ENCODE measurements at regions not wholly inside any gene's neighbourhood (a gene's known extent, or its start where the extent isn't known, plus 50 kb on each side); places are given as distances from the start of the nearest gene placed in this dataset.
"Not testable (repeated sequence)": the region's sequence is repeated elsewhere in the genome, so short reads cannot be mapped to it uniquely, and the experiment has no call there.

DNA sequence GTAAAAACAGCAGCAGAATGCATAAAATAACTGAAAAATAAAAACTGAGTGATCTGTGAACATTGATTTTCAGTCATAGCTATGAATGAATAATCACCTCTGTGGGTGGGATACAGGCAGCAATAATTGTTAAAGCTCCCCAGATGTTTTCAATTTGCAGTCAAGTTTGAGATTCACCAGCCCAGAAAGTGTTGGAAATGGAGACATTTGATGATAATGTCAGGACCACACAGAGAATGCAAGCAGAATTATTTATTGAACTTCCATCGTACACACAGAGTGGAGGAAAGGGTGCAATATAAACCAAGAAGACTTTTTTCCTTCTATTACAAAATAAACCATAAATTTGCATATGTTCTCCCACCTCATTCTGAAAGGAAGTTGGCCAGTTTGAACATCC lies 601.7 kb downstream of the ANKRD7 start:
- no peak for DNase-seq

DNA sequence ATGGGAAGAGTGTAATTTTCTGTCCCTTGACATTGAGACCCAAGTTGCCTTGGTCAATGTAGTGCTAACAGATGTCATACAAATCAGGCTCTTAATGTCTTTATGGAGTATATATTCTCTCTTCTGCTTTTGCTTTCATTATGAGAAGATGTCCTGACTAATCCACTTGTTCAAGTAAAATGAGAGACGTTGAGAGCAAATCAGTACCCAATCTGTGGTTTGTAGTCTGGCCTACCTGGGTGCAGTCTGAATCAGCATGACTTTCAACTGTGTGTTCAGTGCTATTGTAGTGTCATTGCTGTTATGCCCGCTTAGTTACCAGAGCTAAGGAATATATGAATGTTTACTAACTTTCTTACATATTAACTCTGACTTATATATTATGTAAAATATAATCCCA lies 612.4 kb downstream of the ANKRD7 start:
- no peak for DNase-seq

DNA sequence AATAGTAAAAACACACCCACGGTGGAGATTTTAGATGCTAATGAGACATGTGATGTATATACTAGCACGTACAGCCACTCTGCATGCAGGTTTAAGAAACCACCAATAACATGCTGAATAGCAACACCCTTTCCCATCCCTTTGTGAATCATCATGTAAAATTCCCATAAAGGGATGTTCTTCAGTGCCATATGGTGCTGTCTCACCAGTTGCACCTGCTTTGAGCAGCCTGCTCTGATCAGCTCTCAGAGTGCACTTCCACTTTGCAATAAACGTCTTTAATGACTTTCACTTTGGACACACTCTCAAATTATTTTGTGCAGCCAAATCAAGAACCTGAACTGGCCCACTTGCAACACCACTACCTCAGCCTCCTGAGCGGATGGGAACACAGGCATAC lies 615.0 kb downstream of the ANKRD7 start:
- no peak for DNase-seq

DNA sequence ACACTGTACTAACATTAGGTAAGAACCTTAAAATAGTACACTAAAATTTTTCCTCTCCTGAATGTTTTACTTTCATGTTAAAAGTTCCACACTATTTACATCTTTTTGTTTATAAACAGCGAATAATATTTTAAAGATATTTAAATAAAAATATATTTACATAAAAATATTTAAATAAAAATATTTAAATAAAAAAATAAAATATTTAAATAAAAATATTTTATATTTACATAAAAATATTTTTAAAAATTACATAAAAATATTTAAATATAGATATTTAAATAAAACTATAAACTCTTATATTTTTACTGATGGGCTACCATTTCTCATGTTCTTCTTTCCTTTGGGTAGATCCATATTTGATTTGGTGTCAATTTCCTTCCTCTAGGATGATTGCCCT lies 619.0 kb downstream of the ANKRD7 start:
- no peak for DNase-seq

DNA sequence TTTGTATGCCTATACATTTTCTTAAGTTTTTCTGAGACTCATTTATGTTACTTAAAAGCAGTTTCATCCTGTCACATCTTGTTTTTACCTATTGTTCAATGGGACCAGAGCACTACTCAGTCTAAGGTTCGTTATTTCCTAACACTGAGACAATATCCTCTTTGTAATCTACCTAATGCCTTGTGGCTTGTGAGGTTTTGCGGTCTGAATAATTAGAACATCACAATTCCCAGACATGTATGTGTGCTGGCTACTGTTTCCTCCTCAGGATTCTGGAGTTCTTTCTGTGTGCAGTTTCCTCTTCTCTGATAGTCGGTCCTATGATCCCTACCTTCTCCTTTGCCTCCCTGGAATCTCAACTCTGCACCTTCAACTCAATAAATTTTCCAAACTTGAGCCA lies 620.2 kb downstream of the ANKRD7 start:
- no peak for DNase-seq

DNA sequence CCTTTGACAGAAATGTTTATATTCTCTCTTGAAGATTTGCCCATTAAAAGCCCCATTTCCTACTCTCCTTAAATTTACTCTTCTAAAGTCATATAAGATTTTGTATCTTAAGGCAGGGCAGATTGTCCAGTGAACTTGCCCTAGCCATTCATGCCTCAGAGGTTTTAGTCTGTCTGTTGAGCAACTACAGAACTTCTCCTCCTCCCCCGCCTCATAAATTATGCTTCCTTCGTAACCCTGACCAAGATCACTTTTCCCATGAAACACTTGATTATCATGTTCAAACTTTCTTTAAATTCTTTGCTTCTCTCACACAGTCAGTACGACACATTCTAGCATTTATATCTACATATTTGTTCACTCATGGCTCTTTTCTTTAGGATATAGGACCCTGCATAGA lies 621.3 kb downstream of the ANKRD7 start:
- no peak for DNase-seq

DNA sequence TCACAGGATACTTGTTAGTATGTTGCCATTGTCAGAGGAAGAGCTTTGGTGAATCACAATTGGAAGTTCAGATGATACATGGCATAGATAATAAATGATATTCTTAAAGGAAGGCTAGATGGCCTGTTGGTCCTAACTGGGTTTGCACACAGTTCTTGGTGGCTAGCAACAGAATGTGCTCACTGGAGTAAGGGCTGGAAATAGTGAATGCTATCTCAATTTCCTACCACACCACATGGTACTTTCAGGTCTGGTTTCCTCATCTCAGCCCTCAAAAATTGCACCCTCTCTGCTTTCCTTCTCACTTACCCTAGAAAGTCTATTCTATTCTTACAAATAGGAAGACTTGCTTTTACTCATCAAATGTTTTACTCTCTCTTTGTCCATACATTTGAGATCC lies 622.5 kb downstream of the ANKRD7 start:
- DNase-seq, result no peak

DNA sequence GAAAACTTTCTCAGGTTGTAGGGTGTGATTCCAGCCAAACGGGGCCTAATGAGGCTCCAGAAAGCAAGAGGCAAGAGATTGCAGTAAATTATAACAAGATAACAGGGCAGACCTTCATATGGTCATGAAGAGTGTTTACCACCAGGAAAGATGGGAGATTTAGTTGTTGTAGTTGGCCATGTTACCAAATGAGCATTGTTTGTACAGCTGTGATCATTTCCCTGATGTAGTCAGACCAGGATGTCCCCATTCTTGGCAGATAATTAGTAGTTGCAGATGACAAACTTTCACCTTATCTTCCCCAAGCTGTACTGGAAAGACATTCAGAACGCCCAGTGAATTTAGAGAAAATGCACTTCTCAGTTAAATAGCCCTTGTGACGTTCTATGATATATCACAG lies 630.8 kb downstream of the ANKRD7 start:
- DNase-seq, result no peak

DNA sequence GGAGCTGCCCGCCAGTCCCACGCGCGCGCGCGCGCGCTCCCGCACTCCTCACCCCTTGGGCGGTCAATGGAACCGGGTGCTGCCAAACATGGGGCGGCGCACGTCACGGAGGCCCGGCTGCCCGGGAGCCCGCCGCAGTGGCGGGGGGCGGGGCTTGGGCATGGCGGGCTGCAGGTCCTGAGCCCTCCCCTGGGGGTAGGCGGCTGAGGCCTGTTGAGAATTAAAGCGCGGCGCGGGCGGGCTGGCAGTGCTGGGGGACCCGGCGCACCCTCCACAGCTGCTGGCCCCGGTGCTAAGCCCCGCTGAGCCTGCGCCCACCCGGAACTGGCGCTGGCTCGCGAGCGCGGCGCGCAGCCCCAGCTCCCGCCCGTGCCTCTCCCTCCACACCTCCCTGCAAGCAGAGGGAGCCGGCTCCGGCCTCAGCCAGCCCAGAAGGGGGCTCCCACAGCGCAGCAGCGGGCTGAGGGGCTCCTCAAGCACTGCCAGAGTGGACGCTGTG lies 634.2 kb downstream of the ANKRD7 start:
- DNase-seq, result no peak

DNA sequence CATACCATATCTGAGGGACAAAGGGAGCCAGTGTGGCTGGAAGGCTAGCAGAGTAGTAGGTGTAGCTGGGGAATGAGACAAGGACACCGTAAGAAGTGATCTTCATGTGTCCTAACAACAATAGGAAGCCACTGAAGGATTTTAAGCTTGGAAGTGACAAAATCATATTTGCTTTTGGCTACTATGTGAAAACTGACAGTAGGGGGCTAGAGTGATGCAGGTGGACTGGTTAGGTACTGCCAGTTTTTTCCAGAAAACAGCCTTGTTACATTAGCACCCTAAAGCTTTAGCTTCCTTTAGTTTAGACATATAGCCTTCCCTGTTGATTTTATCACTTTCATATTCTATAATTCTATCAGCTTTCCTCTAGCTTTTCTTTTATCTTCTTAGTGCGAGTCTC lies 637.1 kb downstream of the ANKRD7 start:
- no peak for DNase-seq

DNA sequence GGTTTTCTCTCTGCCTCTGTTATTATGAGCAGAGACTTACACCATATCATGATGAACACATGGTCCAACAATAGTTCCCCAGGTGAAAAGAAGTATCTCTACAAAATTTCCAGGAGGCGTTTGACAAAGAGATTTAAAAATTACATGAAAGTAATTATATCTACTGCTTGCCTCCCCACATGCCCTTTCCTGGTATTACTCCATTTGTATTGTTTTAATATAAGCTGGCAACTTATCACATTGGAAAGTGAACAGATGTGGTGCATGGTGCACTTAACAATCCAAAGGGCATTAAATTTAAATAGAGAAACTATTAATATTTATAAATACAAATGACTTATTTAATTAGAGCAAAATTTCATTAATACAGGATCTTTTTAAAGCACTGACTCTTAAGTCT lies 638.2 kb downstream of the ANKRD7 start:
- DNase-seq, result no peak

DNA sequence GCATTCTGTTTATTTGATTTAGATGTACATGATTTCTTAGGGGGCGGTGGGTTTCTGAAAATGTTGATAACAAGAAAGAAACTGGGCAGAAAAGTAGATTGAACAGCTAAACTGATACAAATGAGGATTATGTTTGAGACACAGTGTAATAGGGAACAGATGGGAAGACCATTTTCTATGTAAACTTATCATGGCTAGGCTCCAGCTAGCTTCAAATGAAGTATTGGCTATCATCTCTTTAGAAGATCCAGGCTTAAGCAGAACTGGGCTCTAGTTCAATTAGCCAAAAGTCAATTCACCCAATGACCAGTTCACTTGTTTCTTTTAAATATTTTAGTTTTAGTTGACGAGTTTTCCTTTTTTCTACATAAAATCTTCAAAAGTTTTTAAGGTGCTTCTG lies 639.5 kb downstream of the ANKRD7 start:
- no peak for DNase-seq

DNA sequence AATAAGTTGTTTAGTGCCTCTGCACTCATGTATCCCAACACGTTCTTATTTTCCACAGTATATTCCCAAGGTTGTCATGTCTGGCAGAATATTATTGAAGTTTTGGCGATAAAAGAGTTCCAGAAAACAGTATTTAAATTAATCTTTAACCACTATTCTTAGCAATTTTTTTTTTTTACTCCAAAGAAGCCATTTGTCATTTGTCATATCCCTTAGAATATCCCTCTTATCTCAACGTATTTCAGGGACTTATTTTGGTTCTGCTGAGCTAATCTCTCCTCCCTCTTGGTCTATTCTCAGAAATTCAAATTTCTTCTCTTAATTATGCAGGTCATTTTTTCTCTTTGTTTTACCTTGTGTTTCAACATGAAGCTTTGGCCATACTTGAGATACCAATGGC lies 643.4 kb downstream of the ANKRD7 start:
- no peak for DNase-seq

DNA sequence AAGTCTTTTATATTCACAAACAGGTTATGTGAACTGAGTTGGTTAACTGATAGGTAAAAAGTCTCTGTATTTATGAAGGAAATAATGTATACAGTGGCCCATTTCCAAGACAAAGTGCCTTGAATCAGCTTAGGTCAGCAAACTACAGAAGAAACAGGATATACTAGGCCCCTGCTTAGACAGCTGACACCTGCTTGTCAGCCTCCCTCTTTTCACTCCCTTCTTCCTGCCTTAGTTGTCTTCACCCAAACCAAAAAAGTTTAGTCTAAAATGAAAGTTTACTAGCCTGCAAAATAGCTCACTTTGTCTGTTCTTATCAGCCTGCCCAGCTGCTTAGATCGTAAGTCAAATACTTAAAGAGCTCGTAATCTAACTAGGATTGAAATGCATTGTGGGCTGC lies 644.6 kb downstream of the ANKRD7 start:
- DNase-seq, result not testable (repeated sequence)

DNA sequence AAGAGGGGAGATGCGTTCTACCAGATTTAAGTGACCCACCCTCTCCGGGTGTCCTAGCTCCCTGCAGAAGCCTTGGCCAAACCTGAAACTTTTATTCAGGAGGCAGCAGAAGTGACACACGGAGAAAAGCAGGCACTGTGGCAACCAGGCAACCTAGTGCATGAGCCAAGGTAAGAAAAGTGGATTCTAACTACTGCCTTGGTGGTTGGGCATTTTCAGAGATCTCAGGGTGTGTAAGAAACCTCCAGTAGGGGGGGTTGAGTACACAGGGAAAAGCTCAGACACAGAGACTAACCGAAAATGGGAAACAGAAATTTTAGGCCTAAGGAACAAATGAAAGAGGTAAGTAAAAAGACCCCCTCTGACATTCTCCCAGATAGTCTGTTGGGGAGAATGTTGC lies 645.7 kb downstream of the ANKRD7 start:
- DNase-seq, result no peak

DNA sequence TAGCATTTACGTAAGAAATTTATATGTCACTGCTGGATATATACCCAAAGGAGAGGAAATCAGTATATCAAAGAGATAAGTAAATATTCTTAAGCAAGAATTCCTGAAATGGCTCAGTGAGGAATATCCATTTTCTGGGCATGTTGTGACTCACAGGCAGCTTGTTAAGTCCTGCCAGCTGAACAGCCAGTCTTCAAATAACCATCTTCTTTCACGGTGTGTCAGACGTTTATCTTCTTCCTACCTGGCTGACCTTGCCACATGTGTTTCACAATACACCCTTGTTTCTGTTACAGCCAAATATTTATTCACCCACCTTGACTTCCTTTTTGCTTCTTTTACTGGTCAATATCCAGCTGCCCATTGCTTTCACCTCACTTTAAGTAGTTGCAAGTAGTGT lies 648.1 kb downstream of the ANKRD7 start:
- no peak for DNase-seq

DNA sequence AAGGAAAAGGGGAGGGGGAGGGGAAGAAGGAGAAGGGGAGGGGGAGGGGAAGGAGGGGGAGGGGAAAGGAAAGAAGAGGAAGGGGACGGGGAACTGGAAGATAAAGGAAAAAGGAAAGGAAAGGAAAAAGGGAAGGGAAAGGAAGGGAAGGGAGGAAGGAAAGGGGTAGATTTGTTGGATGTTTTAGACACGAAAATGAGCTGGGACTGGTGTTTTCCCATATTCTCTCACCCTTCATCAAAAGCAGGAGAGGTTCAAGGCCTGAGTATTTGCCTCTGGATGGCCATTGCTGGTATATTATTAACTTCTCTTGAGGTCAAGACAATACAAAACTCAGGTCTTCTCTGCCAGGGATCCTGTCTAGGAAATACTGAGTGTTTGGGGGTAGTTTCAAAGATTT lies 652.7 kb downstream of the ANKRD7 start:
- no peak for DNase-seq

DNA sequence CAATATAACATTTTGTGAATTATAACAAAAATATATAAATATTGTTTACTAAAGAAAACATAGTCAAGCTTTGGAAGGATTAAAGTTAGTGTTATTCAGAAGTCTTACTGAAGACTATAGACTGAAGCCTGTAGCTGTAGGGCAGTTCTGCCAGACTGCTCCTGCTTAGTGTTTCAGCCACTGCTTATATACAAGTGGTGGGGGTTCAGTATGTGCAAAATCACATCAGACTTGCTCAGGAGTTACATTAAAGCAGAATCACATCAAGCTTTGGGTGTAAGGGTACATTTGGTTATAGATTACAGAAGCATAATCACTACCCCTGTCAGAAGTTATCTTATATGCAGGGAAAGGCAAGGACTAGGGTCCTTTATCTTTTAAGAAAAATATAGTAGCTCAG lies 653.8 kb downstream of the ANKRD7 start:
- DNase-seq, result no peak

DNA sequence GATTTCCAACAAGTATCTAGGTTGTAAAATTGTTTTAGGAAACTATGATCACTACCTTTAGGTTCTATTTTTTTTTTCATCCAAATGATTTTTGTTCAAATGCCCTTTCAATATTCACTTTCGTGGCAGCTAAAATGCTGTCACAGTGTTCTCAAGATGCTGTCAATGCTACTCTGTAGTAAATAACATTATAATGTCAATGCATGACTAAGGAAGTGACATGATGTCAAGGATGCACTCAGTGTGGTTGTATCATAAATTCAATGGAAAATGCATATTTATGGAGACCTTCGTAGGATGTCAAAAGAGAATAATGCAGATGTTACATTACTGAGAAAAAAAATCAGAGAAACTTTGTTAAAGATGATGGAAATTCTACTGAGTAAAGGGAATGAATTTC lies 673.8 kb downstream of the ANKRD7 start:
- no peak for DNase-seq

DNA sequence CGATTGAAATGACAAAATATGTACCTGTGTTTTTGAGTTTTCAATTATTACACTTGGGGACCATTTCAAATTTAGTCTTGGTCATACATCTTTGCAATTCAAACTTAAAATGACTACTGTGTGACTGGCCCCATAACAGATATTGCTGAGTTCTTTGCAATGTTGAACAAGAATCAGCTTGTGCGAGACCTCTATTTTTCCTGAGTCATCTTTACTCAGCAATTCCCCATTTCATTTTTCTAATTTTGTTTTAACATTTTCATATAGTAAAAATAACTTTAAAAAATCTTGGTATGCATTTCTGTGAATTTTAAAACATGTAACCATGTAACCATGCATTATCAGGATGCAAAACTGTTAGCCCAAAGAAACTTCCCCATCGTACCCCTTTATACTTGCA lies 678.1 kb downstream of the ANKRD7 start:
- no peak for DNase-seq

DNA sequence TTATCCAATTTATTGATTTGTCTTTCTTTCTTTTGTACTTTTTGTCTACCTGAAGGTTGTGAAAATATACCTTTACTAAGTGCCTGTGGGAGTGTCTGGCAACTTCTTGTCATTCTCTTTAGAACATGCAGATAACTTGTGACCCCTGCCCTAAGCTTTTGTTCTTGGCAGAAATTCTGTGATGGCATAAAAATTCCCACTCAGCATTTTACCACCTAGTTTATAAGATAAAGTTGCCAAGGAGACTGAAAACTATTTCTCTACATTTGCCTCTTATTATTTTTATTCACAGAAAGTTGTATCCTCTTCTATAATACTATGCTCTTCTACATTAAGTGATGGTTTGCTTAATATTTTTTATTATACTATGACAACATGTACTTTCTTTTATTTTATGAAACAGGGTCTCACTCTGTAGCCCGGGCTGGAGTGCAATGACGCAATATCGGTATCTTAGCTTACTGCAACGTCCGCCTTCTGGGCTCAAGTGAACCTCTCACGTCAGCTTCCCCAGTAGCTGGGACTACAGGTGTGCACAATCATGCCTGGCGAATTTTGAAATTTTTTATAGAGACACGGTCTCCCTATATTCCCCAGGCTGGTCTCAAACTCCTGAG lies 683.5 kb downstream of the ANKRD7 start:
- no peak for DNase-seq

DNA sequence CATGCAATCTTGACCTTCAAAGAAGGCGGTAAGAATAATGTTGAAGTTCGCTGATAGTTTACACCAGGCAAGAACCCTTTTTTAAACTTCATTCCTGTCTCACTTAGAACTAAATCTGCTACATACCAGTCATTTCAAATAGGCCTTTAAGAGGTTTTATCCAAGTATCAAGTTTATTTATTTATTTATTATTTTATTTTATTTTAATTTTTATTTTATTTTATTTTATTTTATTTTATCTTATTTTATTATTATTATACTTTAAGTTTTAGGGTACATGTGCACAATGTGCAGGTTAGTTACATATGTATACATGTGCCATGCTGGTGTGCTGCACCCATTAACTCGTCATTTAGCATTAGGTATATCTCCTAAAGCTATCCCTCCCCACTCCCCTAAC lies 691.6 kb downstream of the ANKRD7 start:
- DNase-seq, result not testable (repeated sequence)

DNA sequence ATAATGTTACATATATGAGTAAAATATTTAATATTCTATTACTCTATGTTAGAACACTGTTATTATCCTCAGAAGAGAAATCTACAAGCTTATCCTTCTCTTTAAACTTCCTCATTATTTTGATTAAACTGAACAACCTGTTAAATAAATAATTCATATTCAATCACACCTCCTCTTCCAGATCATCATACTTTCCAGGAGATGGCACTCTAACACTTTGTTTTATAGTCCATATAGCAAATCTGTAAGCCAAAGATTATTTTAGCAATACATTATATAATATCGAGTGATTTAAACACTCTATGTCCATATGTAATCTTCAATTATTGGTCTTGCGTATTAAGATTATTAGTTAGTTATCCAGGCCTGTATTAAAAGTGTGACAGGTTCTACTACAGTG lies 694.1 kb downstream of the ANKRD7 start:
- no peak for DNase-seq

DNA sequence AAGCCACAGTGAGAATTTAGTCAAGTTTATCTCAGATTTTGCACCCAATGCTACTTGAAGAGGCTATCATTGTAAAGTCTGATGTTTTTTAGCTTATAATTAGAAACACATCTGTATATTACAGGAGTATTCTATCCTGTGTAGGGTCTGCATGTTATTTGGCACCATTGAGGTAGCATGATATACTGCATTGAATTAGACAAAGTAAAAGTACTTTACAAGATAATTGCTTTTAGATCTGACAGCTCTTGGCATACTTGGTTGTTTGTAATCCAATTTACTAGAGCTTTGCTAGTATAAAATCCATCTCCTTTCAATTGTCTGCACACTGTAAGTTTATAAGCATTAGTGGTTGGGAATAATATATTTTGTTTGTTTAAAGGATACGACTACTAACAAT lies 714.3 kb downstream of the ANKRD7 start:
- no peak for DNase-seq

DNA sequence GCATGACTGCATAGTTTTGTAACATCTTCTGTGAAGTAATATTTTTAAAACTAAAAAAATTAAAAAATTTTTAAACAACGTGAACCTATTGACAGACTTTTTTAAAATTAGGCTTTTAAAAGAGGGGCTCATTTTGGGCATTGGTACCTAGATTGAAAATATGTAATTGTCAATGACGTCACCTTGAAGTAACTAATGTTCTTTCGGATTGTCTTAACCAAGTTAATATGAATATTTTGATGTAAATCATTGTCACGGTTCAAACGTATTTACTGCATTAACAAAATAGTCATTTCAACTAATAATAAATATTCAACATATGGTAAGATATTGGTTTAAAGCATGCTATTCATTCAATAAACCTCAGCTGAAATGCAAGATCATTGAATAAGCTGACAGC lies 719.8 kb downstream of the ANKRD7 start:
- DNase-seq, result no peak
